GM18907 (cell line): ENCODE measurements at regions not wholly inside any gene's neighbourhood (a gene's known extent, or its start where the extent isn't known, plus 50 kb on each side); places are given as distances from the start of the nearest gene placed in this dataset.

Experiments used
- ATAC-seq: cut with Tn5 transposase; IDR thresholded peaks from one replicate; pipeline ENCODE4 v1.9.1; 2021; ENCODE audit warnings: mild to moderate bottlenecking, moderate library complexity; ENCODE audit not compliant: unreplicated experiment

- no peak for ATAC-seq
These were observed 314.3 kb upstream of the RASGRP1 start for GRCh38 chr15:38878926-38879325.

GRCh38 chr15:38879909-38880471 is 315.4 kb upstream of the RASGRP1 start:
- ATAC-seq = no peak

DNA sequence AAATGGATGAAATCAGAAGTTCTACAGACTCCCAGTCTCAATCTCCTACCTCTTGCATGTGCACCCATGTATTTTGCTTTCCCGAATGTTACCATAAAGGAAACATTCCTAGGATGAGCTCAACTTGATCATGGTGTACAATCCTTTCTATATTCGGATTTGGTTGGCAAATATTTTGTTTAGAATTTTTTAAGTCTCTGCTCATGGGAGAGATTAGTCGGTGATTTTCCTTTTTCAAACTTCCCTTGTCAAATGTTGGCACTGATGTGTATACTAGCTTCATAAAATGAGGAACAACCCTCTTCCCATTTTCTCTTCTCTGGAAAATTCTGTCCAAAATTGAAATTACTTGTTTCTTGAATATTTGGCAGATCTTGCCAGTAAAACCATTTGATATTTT is 317.6 kb upstream of the RASGRP1 start:
- ATAC-seq = no peak

DNA sequence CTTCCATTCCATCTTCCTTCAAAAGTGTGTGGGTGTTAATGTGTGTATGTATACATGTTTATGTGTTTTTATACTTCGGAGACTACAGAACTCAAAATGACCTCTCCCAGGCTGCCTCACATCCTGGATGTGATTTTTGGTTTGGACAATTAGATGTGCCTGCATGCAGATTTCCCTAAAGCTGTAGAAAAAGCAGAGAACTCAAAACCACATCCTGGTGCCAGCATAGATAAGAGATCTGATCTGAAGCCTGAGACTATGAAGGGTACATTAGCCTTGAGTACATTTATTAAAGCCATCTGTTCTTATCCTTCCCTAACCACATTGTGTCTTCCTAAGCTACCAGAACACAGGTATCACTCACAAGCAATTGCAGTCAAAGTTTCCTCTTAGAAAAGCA is 319.4 kb upstream of the RASGRP1 start:
- no peak for ATAC-seq

DNA sequence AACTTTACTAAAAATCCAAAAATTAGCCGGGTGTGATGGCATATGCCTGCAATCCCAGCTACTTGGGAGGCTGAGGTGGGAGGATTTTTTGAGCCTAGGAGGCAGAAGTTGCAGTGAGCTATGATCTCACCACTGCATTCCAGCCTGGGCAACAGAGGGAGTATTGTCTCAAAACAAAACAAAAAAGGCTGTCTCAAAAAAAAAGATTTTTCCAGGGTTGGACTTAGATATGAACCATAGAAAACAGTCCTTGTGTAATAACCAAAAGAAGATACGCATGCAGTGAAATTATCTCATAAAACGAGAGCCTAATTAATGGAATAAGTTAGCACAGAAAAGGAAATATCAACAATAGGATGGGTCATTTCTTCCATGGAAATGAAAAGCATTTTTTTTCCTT is 320.4 kb upstream of the RASGRP1 start:
- ATAC-seq = no peak

GRCh38 chr15:38885471-38885952 is 320.9 kb upstream of the RASGRP1 start:
- no peak for ATAC-seq

DNA sequence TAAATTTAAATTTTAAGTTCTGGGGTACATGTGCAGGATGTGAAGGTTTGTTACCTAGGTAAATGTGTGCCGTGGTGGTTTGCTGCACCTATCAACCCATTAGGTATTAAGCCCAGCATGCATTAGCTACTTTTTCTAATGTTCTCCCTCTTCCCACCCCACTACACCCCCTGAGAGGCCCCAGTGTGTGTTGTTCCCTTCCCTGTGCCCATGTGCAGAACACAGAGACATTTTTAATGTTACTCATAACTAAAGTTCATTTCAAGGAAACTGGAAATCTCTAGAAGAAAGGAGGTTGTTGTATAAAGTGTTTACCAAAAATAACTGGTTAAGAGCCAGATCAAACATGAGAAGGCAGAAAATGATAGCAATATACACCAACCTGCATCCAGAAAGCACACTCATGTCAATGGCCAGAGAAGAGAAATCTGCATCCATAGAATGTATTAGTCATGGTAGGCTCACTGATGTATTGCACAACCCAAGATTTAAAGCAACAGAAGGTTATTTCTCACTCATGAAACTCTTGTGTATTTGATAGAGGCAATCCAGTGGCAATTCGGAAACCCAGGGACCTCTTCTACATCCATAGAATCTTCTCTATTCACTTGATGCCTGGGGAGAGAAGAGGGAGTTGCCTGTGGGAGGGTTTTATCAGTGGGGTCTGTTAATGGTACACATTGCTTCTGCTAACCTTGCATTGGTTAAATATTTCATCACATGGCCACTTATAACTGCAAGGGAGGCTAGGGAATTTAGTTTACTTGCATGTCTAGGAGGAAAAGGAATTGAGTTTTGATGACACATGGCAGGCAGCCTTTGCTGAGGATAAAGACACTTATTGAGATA is 321.9 kb upstream of the RASGRP1 start:
- no peak for ATAC-seq

- no peak for ATAC-seq
These were observed 324.1 kb upstream of the RASGRP1 start for GRCh38 chr15:38888701-38889221.

GRCh38 chr15:38890194-38890593 is 325.6 kb upstream of the RASGRP1 start:
- no peak for ATAC-seq

GRCh38 chr15:38893925-38894242 is 329.3 kb upstream of the RASGRP1 start:
- ATAC-seq = no peak

GRCh38 chr15:38894243-38894948 is 329.8 kb upstream of the RASGRP1 start:
- no peak for ATAC-seq

DNA sequence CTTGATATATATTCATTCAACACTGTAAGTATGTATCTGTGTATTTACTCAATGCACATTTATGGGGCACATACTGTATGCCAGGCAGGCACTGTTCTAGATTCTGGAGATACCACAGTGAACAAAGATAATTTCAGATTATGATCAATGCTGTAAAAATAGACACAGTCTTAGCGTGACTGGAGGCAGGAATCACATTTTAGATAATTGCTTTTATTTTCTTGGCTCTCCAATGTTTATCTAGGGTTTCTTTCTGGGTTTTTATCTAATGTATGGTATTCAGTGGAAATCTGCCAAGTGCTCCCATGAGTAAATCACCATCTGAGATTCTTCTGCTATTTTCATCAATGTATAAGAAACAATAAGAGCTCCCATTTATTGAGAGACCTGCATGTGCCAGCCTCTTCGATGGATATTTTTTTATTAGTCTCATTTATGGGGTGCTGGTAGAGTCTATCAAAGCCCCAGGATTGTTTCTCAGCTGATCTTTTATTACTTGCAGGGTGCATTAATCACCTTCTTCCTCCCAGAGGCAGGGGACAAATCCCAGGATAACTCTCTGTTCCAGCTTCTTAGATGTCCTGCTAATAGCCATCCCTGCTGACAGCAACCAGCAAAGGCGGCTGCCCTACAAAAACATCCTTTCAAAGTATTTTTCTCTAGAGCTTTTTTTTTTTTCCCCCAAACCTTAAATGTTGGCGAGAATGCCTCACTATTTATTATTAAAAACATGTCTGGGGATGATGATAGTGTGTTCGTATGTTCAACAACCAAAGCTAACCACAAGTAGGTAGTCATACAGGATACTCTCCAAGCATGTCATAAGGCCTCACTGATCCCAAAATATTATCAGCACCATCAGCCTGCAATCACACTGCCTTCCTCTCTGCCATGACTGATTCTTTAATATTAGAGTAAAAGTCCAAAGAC is 331.0 kb upstream of the RASGRP1 start:
- ATAC-seq = no peak

DNA sequence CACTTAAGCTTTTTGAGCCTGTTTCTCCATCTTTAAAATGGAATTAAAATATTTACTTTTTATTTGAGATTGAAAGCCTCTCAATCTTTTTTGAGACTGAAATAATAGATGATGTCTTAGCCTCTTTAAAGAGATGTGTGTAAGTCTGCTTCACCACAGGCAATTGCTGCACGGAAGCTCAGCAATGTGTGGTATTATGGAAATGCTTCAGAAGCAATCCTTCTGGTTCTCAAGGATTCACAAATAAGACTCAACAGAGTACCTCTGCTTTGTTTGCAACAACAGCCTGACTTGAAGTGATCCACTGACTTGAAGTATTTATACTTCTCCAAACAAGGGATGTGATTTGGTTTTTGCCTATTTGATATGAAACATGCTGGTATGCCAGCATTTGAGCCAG is 332.0 kb upstream of the RASGRP1 start:
- ATAC-seq = no peak

DNA sequence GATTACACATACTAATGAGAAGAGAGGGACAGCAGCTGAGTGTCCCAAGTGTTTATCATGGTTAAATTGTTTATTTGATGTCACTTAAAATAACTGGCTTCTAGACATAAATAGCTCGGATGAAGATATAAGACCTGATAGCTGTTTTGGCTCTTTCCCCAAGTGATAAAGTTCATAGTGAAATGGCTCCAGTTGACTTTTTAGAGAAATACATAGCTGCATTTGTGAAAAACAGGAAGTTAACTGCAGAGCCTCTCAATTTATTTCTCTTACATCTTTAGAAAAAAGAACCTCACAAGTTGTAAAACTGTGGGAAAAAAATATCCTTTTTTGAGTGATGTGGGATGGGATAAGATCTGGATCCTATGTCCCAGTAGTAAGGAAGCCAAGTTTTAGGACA is 332.9 kb upstream of the RASGRP1 start:
- ATAC-seq = no peak

GRCh38 chr15:38898236-38898635 is 333.6 kb upstream of the RASGRP1 start:
- no peak for ATAC-seq

DNA sequence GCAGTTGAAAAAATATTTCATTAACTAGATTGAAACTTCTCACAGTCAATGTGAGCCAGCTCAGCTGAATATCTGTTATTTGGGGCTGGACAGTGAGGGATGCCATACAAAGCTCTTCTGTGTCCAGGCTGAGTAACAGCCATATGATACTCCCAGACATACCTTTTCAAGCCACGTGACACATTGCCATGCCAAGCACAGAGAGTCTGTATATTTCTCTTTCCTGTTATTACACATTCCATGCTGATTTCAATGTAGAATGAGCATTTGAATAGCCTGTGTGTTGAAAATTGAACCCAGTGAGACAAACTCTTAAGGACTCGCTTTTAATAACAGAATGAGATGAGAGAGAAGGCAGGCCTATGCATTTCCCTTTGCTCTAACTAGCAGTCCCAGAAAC is 334.7 kb upstream of the RASGRP1 start:
- ATAC-seq = no peak

DNA sequence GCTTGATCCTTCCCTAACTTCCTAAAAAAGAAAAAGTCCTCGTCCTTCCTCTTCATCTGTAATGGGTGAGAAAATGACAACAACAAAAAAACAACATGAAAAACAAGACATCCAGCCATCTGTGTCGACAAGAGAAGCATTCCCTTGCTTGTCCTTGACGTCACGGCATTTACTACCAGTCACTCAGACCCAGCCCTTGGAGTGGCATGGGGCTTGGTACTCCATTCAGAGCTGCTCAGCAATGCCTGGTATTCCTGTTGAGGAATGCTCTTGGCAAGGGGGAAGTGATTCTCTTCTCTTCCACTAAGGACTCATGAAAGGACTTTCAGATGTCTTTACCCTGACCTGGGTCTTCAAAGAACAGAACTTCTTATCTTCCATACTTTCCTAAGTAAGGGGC is 339.7 kb upstream of the RASGRP1 start:
- ATAC-seq = no peak

GRCh38 chr15:38905632-38906031 is 341.0 kb upstream of the RASGRP1 start:
- no peak for ATAC-seq

DNA sequence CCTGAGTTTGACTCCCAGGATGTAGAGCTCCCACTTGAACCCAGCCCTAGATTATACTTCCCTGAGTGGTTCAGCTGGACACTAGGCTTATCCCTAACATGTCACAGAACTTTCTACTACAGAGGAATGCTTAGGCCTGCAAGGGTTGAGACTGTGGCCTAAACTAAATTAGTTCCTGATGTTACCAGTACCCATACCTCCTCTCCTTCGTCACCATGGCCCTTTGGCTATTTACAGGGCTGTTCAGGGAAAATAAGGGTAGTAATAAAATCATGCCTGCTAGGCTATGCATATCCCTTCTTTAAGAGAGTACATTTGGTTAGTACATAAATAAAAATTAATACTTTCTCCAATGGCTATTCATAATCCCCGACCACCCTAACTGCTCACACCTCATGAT is 356.4 kb upstream of the RASGRP1 start:
- ATAC-seq = no peak

DNA sequence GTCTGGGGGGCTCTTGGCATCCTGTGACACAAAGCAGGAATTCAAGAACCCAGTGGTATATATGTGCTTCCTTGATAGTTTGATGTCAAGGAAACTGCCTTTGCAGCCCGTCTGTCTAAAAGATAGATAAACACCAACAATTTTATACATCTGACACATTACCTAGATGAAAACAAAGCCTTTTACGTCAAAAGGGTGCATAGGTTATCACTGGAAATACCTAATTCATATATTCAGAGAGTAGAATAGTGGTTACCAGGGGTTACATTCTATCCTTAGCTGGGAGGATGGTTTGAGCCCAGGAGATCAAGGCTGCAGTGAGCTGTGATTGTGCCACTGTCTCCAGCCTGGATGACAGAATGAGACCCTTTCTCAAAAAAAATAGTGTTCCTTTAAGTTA is 356.9 kb upstream of the RASGRP1 start:
- no peak for ATAC-seq

DNA sequence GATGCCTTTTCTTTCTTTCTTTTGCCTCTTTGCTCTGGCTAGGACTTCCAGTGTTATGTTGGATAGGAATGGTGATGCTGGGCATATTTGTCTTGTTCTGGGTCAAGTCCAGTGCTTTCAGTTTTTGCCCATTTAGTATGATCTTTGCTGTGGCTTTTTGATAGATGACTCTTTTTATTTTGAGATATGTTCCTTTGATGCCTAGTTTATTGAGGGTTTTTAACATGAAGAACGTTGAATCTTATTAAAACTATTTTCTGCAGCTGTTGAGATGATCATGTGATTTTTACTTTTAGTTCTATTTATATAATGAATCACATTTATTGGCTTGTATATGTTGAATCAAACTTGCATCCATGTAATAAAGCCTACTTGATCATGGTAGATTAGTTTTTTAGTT is 363.8 kb upstream of the RASGRP1 start:
- ATAC-seq = no peak
